GM23338 (cell line): ENCODE measurements at regions not wholly inside any gene's neighbourhood (a gene's known extent, or its start where the extent isn't known, plus 50 kb on each side); places are given as distances from the start of the nearest gene placed in this dataset.

Experiments used
- ATAC-seq: fragments of 200-7000 bp; cut with Tn5 transposase; 3 replicates; pipeline ENCODE4 v1.9.1; 2020
- DNase-seq: peaks from one replicate; pipeline ENCODE4 v3.0.0-alpha.2; 2015; ENCODE audit warnings: low spot score
- H2AFZ ChIP-seq: fragments of 200-600 bp; sonication (generic); 2 replicates; pipeline ENCODE4 v1.8.0; 2016; ENCODE audit warnings: antibody characterized with exemption, mild to moderate bottlenecking, moderate library complexity
- H3F3A ChIP-seq: fragments of 200-600 bp; sonication (generic); replicated peaks from 2 replicates; pipeline ENCODE4 v1.8.0; 2017; ENCODE audit warnings: antibody characterized with exemption, mixed run types, low read depth
- H3K27ac ChIP-seq: fragments of 200-600 bp; sonication (generic); 2 replicates; pipeline ENCODE4 v1.6.1; 2016; ENCODE audit warnings: low read depth
- H3K27me3 ChIP-seq: fragments of 200-600 bp; sonication (generic); 2 replicates; pipeline ENCODE4 v1.8.0; 2016; ENCODE audit warnings: mild to moderate bottlenecking, mixed run types, moderate library complexity; ENCODE audit not compliant: insufficient read depth
- H3K36me3 ChIP-seq: fragments of 200-600 bp; sonication (generic); 2 replicates; pipeline ENCODE4 v1.8.0; 2016; ENCODE audit warnings: mild to moderate bottlenecking; ENCODE audit not compliant: insufficient read depth
- H3K4me1 ChIP-seq: fragments of 200-600 bp; sonication (generic); 2 replicates; pipeline ENCODE4 v1.8.0; 2016; ENCODE audit warnings: mild to moderate bottlenecking, moderate library complexity; ENCODE audit not compliant: insufficient read depth
- H3K4me2 ChIP-seq: fragments of 200-600 bp; sonication (generic); 2 replicates; pipeline ENCODE4 v1.7.1; 2017; ENCODE audit warnings: mixed run types
- H3K4me3 ChIP-seq: fragments of 200-600 bp; sonication (generic); 2 replicates; pipeline ENCODE4 v1.6.1; 2016; ENCODE audit warnings: mixed run types
- H3K79me2 ChIP-seq: fragments of 200-600 bp; sonication (generic); replicated peaks from 2 replicates; pipeline ENCODE4 v1.8.0; 2017; ENCODE audit warnings: mild to moderate bottlenecking; ENCODE audit not compliant: insufficient read depth
- H3K9me2 ChIP-seq: fragments of 200-600 bp; sonication (generic); 2 replicates; pipeline ENCODE4 v1.8.0; 2017; ENCODE audit not compliant: insufficient read depth
- H4K20me1 ChIP-seq: fragments of 200-600 bp; sonication (generic); replicated peaks from 2 replicates; pipeline ENCODE4 v1.8.0; 2017; ENCODE audit warnings: mild to moderate bottlenecking; ENCODE audit not compliant: insufficient read depth
- H3K27ac Mint-ChIP-seq: 2 replicates; pipeline ENCODE4 v1.8.0; 2020; ENCODE audit warnings: inconsistent platforms, mild to moderate bottlenecking, moderate library complexity, mixed read lengths
- H3K27me3 Mint-ChIP-seq: 3 replicates; pipeline ENCODE4 v1.8.0; 2022; ENCODE audit warnings: low read depth, mild to moderate bottlenecking, moderate library complexity, mixed read lengths, inconsistent platforms; ENCODE audit not compliant: insufficient read depth, poor library complexity
- H3K36me3 Mint-ChIP-seq: 3 replicates; pipeline ENCODE4 v1.8.0; 2021; ENCODE audit warnings: low read depth, mild to moderate bottlenecking, inconsistent platforms, moderate library complexity, mixed read lengths
- H3K4me1 Mint-ChIP-seq: 3 replicates; pipeline ENCODE4 v1.8.0; 2020; ENCODE audit warnings: mild to moderate bottlenecking, inconsistent platforms, mixed read lengths
- H3K4me3 Mint-ChIP-seq: 3 replicates; pipeline ENCODE4 v1.8.0; 2021; ENCODE audit warnings: moderate library complexity, mild to moderate bottlenecking, inconsistent platforms, mixed read lengths
- H3K9me3 Mint-ChIP-seq: 3 replicates; pipeline ENCODE4 v1.8.0; 2020; ENCODE audit warnings: moderate library complexity, mild to moderate bottlenecking, inconsistent platforms, mixed read lengths
- CREB1 ChIP-seq: fragments of 250-450 bp; sonication (Bioruptor Pico); IDR thresholded peaks from 2 replicates; pipeline ENCODE4 v1.5.0; 2020; ENCODE audit warnings: low read depth, mild to moderate bottlenecking, moderate library complexity
- CTCF ChIP-seq, 2 experiments: fragments of 200-600 bp in 1 of 2; sonication (generic) in 1 of 2; conservative IDR thresholded peaks; 2 replicates each; pipeline versions ENCODE4 v1.5.1 to v1.6.1; 2016 to 2017; ENCODE audit warnings: antibody characterized with exemption in 2 of 2, low read depth in 2 of 2, mild to moderate bottlenecking in 2 of 2, moderate library complexity in 1 of 2
- ETS1 ChIP-seq: IDR thresholded peaks from 2 replicates; pipeline ENCODE4 v1.6.1; 2016; ENCODE audit warnings: antibody characterized with exemption
- EZH2phosphoT487 ChIP-seq: fragments of 200-600 bp; sonication (generic); IDR thresholded peaks from one replicate; pipeline ENCODE4 v1.8.1; 2018; ENCODE audit warnings: antibody characterized with exemption; ENCODE audit not compliant: unreplicated experiment
- NANOG ChIP-seq: IDR thresholded peaks from 2 replicates; pipeline ENCODE4 v1.6.1; 2016; ENCODE audit warnings: antibody characterized with exemption, borderline replicate concordance
- POLR2AphosphoS5 ChIP-seq: IDR thresholded peaks from 2 replicates; pipeline ENCODE4 v1.6.1; 2016; ENCODE audit warnings: antibody characterized with exemption, low read depth
- REST ChIP-seq: IDR thresholded peaks from one replicate; pipeline ENCODE4 v1.6.1; 2018; ENCODE audit warnings: antibody characterized with exemption; ENCODE audit not compliant: unreplicated experiment
- STAT1 ChIP-seq: IDR thresholded peaks from one replicate; pipeline ENCODE4 v1.6.1; 2016; ENCODE audit warnings: antibody characterized with exemption; ENCODE audit not compliant: unreplicated experiment
- ZNF331 ChIP-seq: fragments of 250-450 bp; sonication (Bioruptor Pico); IDR thresholded peaks from 2 replicates; pipeline ENCODE4 v1.5.0; 2020; ENCODE audit warnings: low read depth, mild to moderate bottlenecking, moderate library complexity
- ZNF462 ChIP-seq: fragments of 250-450 bp; sonication (Bioruptor Pico); IDR thresholded peaks from 2 replicates; pipeline ENCODE4 v1.5.0; 2020; ENCODE audit warnings: mild to moderate bottlenecking, moderate library complexity

- Mint-ChIP-seq H3K9me3 (no peaks in the 10 kb centered on the region), H3K27me3 (no peaks in the 10 kb centered on the region), H3K4me1 (no peaks in the 10 kb centered on the region), H3K4me3 (no peak overlapping the region), H3K27ac (no peak overlapping the region), H3K36me3 (no peaks in the 10 kb centered on the region)
- Histone ChIP-seq H2AFZ (no peak overlapping the region), H3K4me1 (no peaks in the 10 kb centered on the region), H3K4me3 (no peak overlapping the region), H3K79me2 (no peaks in the 10 kb centered on the region), H3K9me2 (0 out of 2 replicates have a peak, but pooled peaks cover 8% of the 10 kb centered on the region), H3F3A (no peaks in the 10 kb centered on the region), H3K27me3 (no peaks in the 10 kb centered on the region), H4K20me1 (no peaks in the 10 kb centered on the region), H3K27ac (no peak overlapping the region), H3K4me2 (no peak overlapping the region), H3K36me3 (no peaks in the 10 kb centered on the region)
- DNase-seq (no peak), ATAC-seq (no peak)
- TF ChIP-seq CTCF (conservative IDR thresholded peaks at IDR 0.05; ENCODE audit: low read depth in 2 of 2) (no peak), ZNF331 (CRISPR knock-in tag) (no peak), EZH2phosphoT487 (no peak), NANOG (no peak), POLR2AphosphoS5 (no peak), ETS1 (no peak), ZNF462 (CRISPR knock-in tag) (no peak), REST (no peak), CREB1 (no peak), STAT1 (no peak)
Observed at GRCh38 chr3:23127196-23127595, 75.9 kb upstream of the UBE2E2 start.
